GM12864 (cell line): ENCODE measurements at regions not wholly inside any gene's neighbourhood (a gene's known extent, or its start where the extent isn't known, plus 50 kb on each side); places are given as distances from the start of the nearest gene placed in this dataset.
"Not testable (repeated sequence)": the region's sequence is repeated elsewhere in the genome, so short reads cannot be mapped to it uniquely, and the experiment has no call there.

ENCODE experiments used
- DNase-seq: peaks from one replicate; pipeline ENCODE4 v3.0.0-alpha.2; 2011; ENCODE audit warnings: low read depth
- H3K4me3 ChIP-seq: 2 replicates; pipeline ENCODE4 v1.5.1; 2011; ENCODE audit warnings: mild to moderate bottlenecking, low read depth, low read length, control low read depth
- CTCF ChIP-seq: IDR thresholded peaks from 2 replicates; pipeline ENCODE4 v1.5.1; 2011; ENCODE audit warnings: low read depth, mild to moderate bottlenecking, moderate library complexity, low read length, control low read depth, inconsistent platforms; ENCODE audit errors: missing control alignments

GRCh38 chr14:50031602-50032313 lies 84.6 kb downstream of the VCPKMT start:
- DNase-seq, result no peak
- TF ChIP-seq CTCF, result no peak
- H3K4me3 ChIP-seq, result no peak overlapping the region

- DNase-seq, H3K4me3 ChIP-seq: not testable (repeated sequence)
Measured at GRCh38 chr14:50032462-50033167, 83.8 kb downstream of the VCPKMT start.

GRCh38 chr14:50035214-50035613 lies 81.2 kb downstream of the VCPKMT start:
- TF ChIP-seq CTCF, result no peak
- H3K4me3 ChIP-seq, result no peak overlapping the region
- no peak for DNase-seq

GRCh38 chr14:50036211-50036610 lies 80.2 kb downstream of the VCPKMT start:
- H3K4me3 ChIP-seq, result no peak overlapping the region
- no peak for DNase-seq
- no peak for TF ChIP-seq CTCF

GRCh38 chr14:50036637-50037036 lies 79.7 kb downstream of the VCPKMT start:
- DNase-seq, result no peak
- no peak overlapping the region for H3K4me3 ChIP-seq
- TF ChIP-seq CTCF, result no peak

- TF ChIP-seq CTCF, result no peak
- H3K4me3 ChIP-seq, result no peak overlapping the region
- DNase-seq, result no peak
Measured at GRCh38 chr14:50037240-50037639, 79.1 kb downstream of the VCPKMT start.

- no peak for DNase-seq
- TF ChIP-seq CTCF, result no peak
- H3K4me3 ChIP-seq, result no peak overlapping the region
Measured at GRCh38 chr14:50037852-50038251, 78.5 kb downstream of the VCPKMT start.
